Liver (tissue), 3 donors: ENCODE measurements at regions not wholly inside any gene's neighbourhood (a gene's known extent, or its start where the extent isn't known, plus 50 kb on each side); places are given as distances from the start of the nearest gene placed in this dataset.

Experiments
- FOXA1 ChIP-seq: IDR thresholded peaks from 2 replicates; pipeline ENCODE4 v1.6.1; 2016; ENCODE audit warnings: antibody characterized with exemption
- GABPA ChIP-seq, 2 donors: IDR thresholded peaks in 1 of 2; conservative IDR thresholded peaks in 1 of 2; 2 replicates each; pipeline ENCODE4 v1.6.1; 2016; ENCODE audit warnings: antibody characterized with exemption in 2 of 2, mild to moderate bottlenecking in 1 of 2, moderate library complexity in 1 of 2
- HNF4A ChIP-seq, 2 donors: conservative IDR thresholded peaks; 2 replicates each; pipeline ENCODE4 v1.6.1; 2016; ENCODE audit warnings: antibody characterized with exemption in 2 of 2, mild to moderate bottlenecking in 2 of 2
- RAD21 ChIP-seq, 2 donors: IDR thresholded peaks; 2 replicates each; pipeline ENCODE4 v1.6.1; 2016; ENCODE audit warnings: antibody characterized with exemption in 2 of 2, mild to moderate bottlenecking in 2 of 2
- SP1 ChIP-seq: IDR thresholded peaks from 2 replicates; pipeline ENCODE4 v1.6.1; 2018; ENCODE audit warnings: antibody characterized with exemption, mild to moderate bottlenecking
- TAF1 ChIP-seq: conservative IDR thresholded peaks from 2 replicates; pipeline ENCODE4 v1.6.1; 2016; ENCODE audit warnings: antibody characterized with exemption, mild to moderate bottlenecking
- YY1 ChIP-seq: IDR thresholded peaks from 2 replicates; pipeline ENCODE4 v1.6.1; 2016; ENCODE audit warnings: antibody characterized with exemption, mild to moderate bottlenecking
- TF ChIP-seq, protein P1 (sequence below): fragments of 150-350 bp; IDR thresholded peaks from 2 replicates; pipeline ENCODE4 v1.5.1; 2017; ENCODE audit warnings: improper control_type of control experiment, low read depth, low read length; ENCODE audit not compliant: missing input control
- TF ChIP-seq, protein P2 (sequence below): IDR thresholded peaks from 2 replicates; pipeline ENCODE4 v1.6.1; 2016; ENCODE audit warnings: antibody characterized with exemption
- TF ChIP-seq, protein P3 (sequence below): IDR thresholded peaks from 2 replicates; pipeline ENCODE4 v1.6.1; 2016; ENCODE audit warnings: antibody characterized with exemption
- TF ChIP-seq, protein P4 (sequence below): IDR thresholded peaks from 2 replicates; pipeline ENCODE4 v1.6.1; 2016; ENCODE audit warnings: antibody characterized with exemption, mild to moderate bottlenecking
- donor health status: healthy.
- donor health status: healthy.

DNA sequence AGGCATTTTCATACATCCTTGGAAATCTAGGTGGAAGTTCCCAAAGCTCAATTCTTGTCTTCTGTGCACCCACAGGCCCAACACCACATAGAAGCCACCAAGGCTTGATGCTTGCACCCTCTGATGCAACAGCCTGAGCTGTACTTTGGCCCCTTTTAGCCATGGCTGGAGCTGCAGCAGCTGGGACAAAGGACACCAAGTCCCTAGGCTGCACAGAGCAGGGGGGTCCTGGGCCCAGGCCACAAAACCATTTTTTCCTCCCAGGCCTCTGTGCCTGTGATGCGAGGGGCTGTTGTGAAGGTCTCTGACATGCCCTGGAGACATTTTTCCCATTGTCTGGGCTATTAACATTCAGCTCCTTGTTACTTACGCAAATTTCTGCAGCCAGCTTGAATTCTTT is 124.0 kb upstream of the S100G start:
- TF ChIP-seq, protein P1, sequence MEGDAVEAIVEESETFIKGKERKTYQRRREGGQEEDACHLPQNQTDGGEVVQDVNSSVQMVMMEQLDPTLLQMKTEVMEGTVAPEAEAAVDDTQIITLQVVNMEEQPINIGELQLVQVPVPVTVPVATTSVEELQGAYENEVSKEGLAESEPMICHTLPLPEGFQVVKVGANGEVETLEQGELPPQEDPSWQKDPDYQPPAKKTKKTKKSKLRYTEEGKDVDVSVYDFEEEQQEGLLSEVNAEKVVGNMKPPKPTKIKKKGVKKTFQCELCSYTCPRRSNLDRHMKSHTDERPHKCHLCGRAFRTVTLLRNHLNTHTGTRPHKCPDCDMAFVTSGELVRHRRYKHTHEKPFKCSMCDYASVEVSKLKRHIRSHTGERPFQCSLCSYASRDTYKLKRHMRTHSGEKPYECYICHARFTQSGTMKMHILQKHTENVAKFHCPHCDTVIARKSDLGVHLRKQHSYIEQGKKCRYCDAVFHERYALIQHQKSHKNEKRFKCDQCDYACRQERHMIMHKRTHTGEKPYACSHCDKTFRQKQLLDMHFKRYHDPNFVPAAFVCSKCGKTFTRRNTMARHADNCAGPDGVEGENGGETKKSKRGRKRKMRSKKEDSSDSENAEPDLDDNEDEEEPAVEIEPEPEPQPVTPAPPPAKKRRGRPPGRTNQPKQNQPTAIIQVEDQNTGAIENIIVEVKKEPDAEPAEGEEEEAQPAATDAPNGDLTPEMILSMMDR = no peak
- TF ChIP-seq, protein P2, sequence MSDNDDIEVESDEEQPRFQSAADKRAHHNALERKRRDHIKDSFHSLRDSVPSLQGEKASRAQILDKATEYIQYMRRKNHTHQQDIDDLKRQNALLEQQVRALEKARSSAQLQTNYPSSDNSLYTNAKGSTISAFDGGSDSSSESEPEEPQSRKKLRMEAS = no peak
- TF ChIP-seq RAD21 (IDR thresholded peaks at IDR 0.05) (no peak), SP1 (no peak), TAF1 (no peak), YY1 (no peak), GABPA (IDR thresholded peaks at IDR 0.05 in 1 of 2, conservative IDR thresholded peaks at IDR 0.05 in 1 of 2) (no peak), HNF4A (conservative IDR thresholded peaks at IDR 0.05) (peak; percentile 23 to 60), FOXA1 (no peak)
- TF ChIP-seq, protein P3, sequence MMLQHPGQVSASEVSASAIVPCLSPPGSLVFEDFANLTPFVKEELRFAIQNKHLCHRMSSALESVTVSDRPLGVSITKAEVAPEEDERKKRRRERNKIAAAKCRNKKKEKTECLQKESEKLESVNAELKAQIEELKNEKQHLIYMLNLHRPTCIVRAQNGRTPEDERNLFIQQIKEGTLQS = no peak
- TF ChIP-seq, protein P4, sequence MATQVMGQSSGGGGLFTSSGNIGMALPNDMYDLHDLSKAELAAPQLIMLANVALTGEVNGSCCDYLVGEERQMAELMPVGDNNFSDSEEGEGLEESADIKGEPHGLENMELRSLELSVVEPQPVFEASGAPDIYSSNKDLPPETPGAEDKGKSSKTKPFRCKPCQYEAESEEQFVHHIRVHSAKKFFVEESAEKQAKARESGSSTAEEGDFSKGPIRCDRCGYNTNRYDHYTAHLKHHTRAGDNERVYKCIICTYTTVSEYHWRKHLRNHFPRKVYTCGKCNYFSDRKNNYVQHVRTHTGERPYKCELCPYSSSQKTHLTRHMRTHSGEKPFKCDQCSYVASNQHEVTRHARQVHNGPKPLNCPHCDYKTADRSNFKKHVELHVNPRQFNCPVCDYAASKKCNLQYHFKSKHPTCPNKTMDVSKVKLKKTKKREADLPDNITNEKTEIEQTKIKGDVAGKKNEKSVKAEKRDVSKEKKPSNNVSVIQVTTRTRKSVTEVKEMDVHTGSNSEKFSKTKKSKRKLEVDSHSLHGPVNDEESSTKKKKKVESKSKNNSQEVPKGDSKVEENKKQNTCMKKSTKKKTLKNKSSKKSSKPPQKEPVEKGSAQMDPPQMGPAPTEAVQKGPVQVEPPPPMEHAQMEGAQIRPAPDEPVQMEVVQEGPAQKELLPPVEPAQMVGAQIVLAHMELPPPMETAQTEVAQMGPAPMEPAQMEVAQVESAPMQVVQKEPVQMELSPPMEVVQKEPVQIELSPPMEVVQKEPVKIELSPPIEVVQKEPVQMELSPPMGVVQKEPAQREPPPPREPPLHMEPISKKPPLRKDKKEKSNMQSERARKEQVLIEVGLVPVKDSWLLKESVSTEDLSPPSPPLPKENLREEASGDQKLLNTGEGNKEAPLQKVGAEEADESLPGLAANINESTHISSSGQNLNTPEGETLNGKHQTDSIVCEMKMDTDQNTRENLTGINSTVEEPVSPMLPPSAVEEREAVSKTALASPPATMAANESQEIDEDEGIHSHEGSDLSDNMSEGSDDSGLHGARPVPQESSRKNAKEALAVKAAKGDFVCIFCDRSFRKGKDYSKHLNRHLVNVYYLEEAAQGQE = no peak
